Liver (tissue), 3 donors: ENCODE measurements at regions not wholly inside any gene's neighbourhood (a gene's known extent, or its start where the extent isn't known, plus 50 kb on each side); places are given as distances from the start of the nearest gene placed in this dataset.

ENCODE experiments used
- ATF3 ChIP-seq: IDR thresholded peaks from 2 replicates; pipeline ENCODE4 v1.6.1; 2016; ENCODE audit warnings: antibody characterized with exemption
- FOXA1 ChIP-seq: IDR thresholded peaks from 2 replicates; pipeline ENCODE4 v1.6.1; 2016; ENCODE audit warnings: antibody characterized with exemption
- GABPA ChIP-seq, 2 donors: IDR thresholded peaks in 1 of 2; conservative IDR thresholded peaks in 1 of 2; 2 replicates each; pipeline ENCODE4 v1.6.1; 2016; ENCODE audit warnings: antibody characterized with exemption in 2 of 2, mild to moderate bottlenecking in 1 of 2, moderate library complexity in 1 of 2
- JUND ChIP-seq, 2 donors: IDR thresholded peaks; 2 replicates each; pipeline ENCODE4 v1.6.1; 2016; ENCODE audit warnings: antibody characterized with exemption in 2 of 2
- RAD21 ChIP-seq, 2 donors: IDR thresholded peaks; 2 replicates each; pipeline ENCODE4 v1.6.1; 2016; ENCODE audit warnings: antibody characterized with exemption in 2 of 2, mild to moderate bottlenecking in 2 of 2
- REST ChIP-seq: IDR thresholded peaks from 2 replicates; pipeline ENCODE4 v1.6.1; 2016; ENCODE audit warnings: antibody characterized with exemption, mild to moderate bottlenecking
- YY1 ChIP-seq: IDR thresholded peaks from 2 replicates; pipeline ENCODE4 v1.6.1; 2016; ENCODE audit warnings: antibody characterized with exemption, mild to moderate bottlenecking
- TF ChIP-seq, protein P1 (sequence below): fragments of 150-350 bp; IDR thresholded peaks from 2 replicates; pipeline ENCODE4 v1.5.1; 2017; ENCODE audit warnings: improper control_type of control experiment, low read depth, low read length; ENCODE audit not compliant: missing input control
- TF ChIP-seq, protein P2 (sequence below): IDR thresholded peaks from 2 replicates; pipeline ENCODE4 v1.6.1; 2016; ENCODE audit warnings: antibody characterized with exemption
- donor health status: healthy.
- donor health status: healthy.

DNA sequence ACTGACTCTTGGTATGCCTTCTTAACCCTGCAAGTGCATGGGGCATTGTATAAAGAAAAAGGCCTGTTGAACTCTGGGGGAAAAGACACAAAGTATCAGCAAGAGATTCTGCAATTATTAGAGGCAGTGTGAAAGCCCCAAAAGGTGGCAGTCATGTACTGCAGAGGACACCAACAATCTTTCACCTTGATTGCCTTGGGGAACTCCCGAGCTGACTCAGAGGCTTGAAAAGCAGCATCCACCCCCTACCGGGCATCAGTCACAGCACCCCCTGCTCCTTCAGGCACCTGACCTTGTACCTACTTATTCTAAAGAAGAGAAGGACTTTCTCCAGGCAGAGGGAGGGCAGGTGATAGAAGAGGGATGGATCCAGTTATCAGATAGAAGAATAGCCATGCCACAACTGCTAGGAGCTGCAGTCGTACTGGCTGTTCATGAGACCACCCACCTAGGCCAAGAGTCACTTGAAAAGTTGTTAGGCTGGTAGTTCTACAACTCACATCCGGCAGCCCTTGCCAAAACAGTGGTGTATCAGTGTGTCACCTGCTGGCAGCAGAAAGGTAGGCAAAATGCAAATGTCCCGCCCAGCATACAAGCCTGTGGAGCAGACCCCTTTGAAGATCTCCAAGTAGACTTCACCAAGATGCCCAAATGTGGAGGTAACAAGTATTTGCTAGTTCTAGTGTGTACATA is 241.6 kb upstream of the CNTN6 start:
- TF ChIP-seq, protein P1, sequence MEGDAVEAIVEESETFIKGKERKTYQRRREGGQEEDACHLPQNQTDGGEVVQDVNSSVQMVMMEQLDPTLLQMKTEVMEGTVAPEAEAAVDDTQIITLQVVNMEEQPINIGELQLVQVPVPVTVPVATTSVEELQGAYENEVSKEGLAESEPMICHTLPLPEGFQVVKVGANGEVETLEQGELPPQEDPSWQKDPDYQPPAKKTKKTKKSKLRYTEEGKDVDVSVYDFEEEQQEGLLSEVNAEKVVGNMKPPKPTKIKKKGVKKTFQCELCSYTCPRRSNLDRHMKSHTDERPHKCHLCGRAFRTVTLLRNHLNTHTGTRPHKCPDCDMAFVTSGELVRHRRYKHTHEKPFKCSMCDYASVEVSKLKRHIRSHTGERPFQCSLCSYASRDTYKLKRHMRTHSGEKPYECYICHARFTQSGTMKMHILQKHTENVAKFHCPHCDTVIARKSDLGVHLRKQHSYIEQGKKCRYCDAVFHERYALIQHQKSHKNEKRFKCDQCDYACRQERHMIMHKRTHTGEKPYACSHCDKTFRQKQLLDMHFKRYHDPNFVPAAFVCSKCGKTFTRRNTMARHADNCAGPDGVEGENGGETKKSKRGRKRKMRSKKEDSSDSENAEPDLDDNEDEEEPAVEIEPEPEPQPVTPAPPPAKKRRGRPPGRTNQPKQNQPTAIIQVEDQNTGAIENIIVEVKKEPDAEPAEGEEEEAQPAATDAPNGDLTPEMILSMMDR: no peak
- TF ChIP-seq RAD21 (IDR thresholded peaks at IDR 0.05): no peak
- TF ChIP-seq JUND (IDR thresholded peaks at IDR 0.05): no peak
- TF ChIP-seq, protein P2, sequence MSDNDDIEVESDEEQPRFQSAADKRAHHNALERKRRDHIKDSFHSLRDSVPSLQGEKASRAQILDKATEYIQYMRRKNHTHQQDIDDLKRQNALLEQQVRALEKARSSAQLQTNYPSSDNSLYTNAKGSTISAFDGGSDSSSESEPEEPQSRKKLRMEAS: no peak
- no peak for TF ChIP-seq FOXA1
- no peak for TF ChIP-seq REST
- TF ChIP-seq GABPA (IDR thresholded peaks at IDR 0.05 in 1 of 2, conservative IDR thresholded peaks at IDR 0.05 in 1 of 2): no peak
- no peak for TF ChIP-seq ATF3
- no peak for TF ChIP-seq YY1
